ENCODE measurements at regions not wholly inside any gene's neighbourhood (a gene's known extent, or its start where the extent isn't known, plus 50 kb on each side); places are given as distances from the start of the nearest gene placed in this dataset.

GRCh38 chr2:521853-522530 is 155.2 kb downstream of the TMEM18 start:
- DNase-seq: no peak
- ATAC-seq: no peak
- H3K27ac ChIP-seq: no peak overlapping the region
- H3K4me1 ChIP-seq: no peaks in the 10 kb centered on the region
- WGBS, 2 donors: 88 to 91% methylated on average over 31 of the region's 31 CpGs
- intact Hi-C loops (cut with DNase I): no loop called here
- TF ChIP-seq CTCF (IDR thresholded peaks at IDR 0.05): no peak
- no peak overlapping the region for H3K4me3 ChIP-seq
- no peaks in the 10 kb centered on the region for H3K27me3 ChIP-seq
- H3K9me3 ChIP-seq: no peaks in the 10 kb centered on the region
- no peaks in the 10 kb centered on the region for H3K36me3 ChIP-seq (replicated peaks in 1 of 2; ENCODE audit: insufficient read depth in 1 of 2, low read depth in 2 of 2)

- Histone ChIP-seq H3K4me1 (no peaks in the 10 kb centered on the region), H3K9me3 (no peaks in the 10 kb centered on the region), H3K27me3 (no peaks in the 10 kb centered on the region), H3K27ac (no peak overlapping the region), H3K36me3 (replicated peaks in 1 of 2; ENCODE audit: insufficient read depth in 1 of 2, low read depth in 2 of 2) (no peaks in the 10 kb centered on the region), H3K4me3 (no peak overlapping the region)
- intact Hi-C loops (cut with DNase I): no loop called here
- no peak for DNase-seq
- TF ChIP-seq CTCF (IDR thresholded peaks at IDR 0.05) (no peak), POLR2A (IDR thresholded peaks at IDR 0.05) (no peak)
- no peak for ATAC-seq
- WGBS, 2 donors: 73 to 79% methylated on average over 11 of the region's 11 CpGs
Measured at GRCh38 chr2:520663-521340, 156.4 kb downstream of the TMEM18 start.

GRCh38 chr2:516944-517343 is 160.3 kb downstream of the TMEM18 start:
- DNase-seq (no peak), ATAC-seq (no peak)
- Histone ChIP-seq H3K9me3 (no peaks in the 10 kb centered on the region), H3K4me3 (no peak overlapping the region), H3K27me3 (no peaks in the 10 kb centered on the region), H3K4me1 (no peaks in the 10 kb centered on the region), H3K27ac (no peak overlapping the region), H3K36me3 (replicated peaks in 1 of 2; ENCODE audit: insufficient read depth in 1 of 2, low read depth in 2 of 2) (no peaks in the 10 kb centered on the region)
- TF ChIP-seq CTCF (IDR thresholded peaks at IDR 0.05) (no peak), POLR2A (IDR thresholded peaks at IDR 0.05) (no peak)
- intact Hi-C loops (cut with DNase I): no loop called here
- 84 to 88% methylated on average over 5 of the region's 5 CpGs for WGBS, 2 donors

GRCh38 chr2:516131-516530 is 161.1 kb downstream of the TMEM18 start:
- Histone ChIP-seq H3K9me3 (no peaks in the 10 kb centered on the region), H3K27ac (no peak overlapping the region), H3K4me3 (no peak overlapping the region), H3K4me1 (no peaks in the 10 kb centered on the region), H3K27me3 (no peaks in the 10 kb centered on the region), H3K36me3 (replicated peaks in 1 of 2; ENCODE audit: insufficient read depth in 1 of 2, low read depth in 2 of 2) (no peaks in the 10 kb centered on the region)
- 83 to 84% methylated on average over 7 of the region's 7 CpGs for WGBS, 2 donors
- no peak for DNase-seq
- ATAC-seq: no peak
- intact Hi-C loops (cut with DNase I): no loop called here
- TF ChIP-seq CTCF (IDR thresholded peaks at IDR 0.05) (no peak), POLR2A (IDR thresholded peaks at IDR 0.05) (no peak)

All from body of pancreas (tissue), 4 donors.